HG03175 (cell line): ENCODE measurements at regions not wholly inside any gene's neighbourhood (a gene's known extent, or its start where the extent isn't known, plus 50 kb on each side); places are given as distances from the start of the nearest gene placed in this dataset.

Experiments
- ATAC-seq: cut with Tn5 transposase; IDR thresholded peaks from one replicate; pipeline ENCODE4 v1.9.1; 2021; ENCODE audit warnings: mild to moderate bottlenecking, moderate library complexity; ENCODE audit not compliant: unreplicated experiment

- no peak for ATAC-seq
Measured at GRCh38 chr7:116445447-116446211, 53.9 kb upstream of the CAV2 start.

DNA sequence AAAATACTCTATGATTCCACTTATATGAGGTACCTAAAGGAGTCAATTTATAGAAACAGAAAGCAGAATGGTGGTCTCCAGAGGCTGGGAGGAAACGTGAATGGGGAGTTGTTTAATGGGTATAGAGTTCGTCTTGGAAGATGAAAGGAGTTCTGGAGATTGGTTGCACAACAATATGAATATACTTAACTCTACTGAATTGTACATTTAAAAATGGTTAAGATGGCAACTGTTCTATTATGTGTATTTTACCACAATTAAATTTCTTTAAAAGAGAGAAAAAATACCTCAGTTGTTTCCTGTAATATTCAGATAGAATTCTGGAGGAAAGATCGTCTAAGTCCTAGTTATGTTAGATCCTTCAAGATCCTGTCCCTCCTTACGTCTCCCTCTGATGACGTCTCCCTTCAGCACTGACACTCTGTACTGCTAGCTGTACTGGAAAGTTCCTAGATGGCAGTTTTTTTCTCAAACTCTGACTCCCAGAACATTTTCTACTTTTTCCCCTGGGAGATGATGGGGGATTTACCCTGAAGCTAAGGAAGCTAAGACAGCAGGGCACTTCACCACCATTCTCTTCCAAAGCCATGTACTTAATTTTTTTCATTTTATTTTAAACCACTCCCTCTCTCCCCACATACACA lies 53.2 kb upstream of the CAV2 start:
- ATAC-seq: no peak

DNA sequence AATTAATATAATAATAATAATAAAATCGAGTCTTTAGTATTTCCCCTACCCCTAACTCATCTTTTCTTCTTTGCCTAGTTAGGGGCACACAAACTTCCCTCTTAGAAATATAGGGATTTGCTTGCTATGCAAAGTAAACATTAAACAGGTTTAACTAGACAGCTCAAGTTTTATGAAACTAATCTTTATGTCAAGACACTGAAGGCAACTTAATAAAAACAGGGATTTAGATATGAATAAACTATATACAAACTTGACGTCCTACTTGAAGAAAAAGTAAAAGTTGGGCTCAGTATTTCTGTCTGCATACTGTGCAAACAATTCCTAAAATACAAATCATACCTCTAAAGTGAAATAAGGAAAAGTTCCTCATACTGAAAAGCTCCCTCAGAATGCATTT lies 52.1 kb upstream of the CAV2 start:
- ATAC-seq: no peak

DNA sequence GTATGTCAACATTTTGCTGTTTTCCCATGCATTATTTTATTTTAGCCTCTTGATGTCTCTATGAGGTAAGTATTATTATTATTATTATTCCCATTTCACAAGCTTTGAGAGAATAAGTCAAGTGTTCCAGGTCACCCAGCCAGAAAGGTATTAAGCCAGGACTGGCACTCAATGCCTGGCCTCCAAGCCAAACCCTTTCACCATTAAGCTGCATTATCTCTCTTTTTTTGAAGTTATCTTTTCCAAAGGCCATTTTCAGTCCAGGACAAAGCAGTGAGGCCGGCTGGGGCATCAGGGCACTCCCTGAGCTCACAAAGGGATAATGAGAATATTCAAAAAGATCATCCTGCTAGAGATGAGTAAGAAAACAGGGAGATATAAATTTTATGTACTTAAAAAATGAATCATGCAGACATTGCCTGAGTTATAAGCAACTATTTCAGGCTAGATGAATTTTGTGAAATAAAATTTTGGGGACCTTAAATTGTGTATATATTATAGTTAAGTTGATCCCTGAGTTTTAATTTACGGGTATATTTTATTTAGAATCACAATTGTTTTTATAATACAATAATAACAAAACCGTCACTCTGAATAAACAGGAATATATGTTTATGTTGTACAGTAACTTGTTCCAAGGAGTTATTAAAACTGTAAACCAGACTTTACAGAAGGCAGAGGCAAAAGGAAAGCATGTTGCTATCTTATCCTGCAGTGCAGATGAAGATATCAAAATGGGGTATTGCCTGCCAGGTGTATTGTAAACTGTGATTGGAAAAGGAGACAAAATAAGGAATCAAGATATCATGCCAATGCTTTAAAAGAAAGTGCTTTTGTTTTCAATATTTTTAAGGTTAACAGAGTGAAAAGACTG lies 51.3 kb upstream of the CAV2 start:
- ATAC-seq: no peak

GRCh38 chr7:116449441-116449840 lies 50.1 kb upstream of the CAV2 start:
- no peak for ATAC-seq
